ENCODE measurements at regions not wholly inside any gene's neighbourhood (a gene's known extent, or its start where the extent isn't known, plus 50 kb on each side); places are given as distances from the start of the nearest gene placed in this dataset.

GRCh38 chr4:1579901-1580691 lies 104.0 kb downstream of the FAM53A start:
- TF ChIP-seq, protein P1, sequence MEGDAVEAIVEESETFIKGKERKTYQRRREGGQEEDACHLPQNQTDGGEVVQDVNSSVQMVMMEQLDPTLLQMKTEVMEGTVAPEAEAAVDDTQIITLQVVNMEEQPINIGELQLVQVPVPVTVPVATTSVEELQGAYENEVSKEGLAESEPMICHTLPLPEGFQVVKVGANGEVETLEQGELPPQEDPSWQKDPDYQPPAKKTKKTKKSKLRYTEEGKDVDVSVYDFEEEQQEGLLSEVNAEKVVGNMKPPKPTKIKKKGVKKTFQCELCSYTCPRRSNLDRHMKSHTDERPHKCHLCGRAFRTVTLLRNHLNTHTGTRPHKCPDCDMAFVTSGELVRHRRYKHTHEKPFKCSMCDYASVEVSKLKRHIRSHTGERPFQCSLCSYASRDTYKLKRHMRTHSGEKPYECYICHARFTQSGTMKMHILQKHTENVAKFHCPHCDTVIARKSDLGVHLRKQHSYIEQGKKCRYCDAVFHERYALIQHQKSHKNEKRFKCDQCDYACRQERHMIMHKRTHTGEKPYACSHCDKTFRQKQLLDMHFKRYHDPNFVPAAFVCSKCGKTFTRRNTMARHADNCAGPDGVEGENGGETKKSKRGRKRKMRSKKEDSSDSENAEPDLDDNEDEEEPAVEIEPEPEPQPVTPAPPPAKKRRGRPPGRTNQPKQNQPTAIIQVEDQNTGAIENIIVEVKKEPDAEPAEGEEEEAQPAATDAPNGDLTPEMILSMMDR (conservative IDR thresholded peaks at IDR 0.05; ENCODE audit: low read length): no peak
- no peak for TF ChIP-seq EZH2phosphoT487 (IDR thresholded peaks at IDR 0.05; ENCODE audit: borderline replicate concordance, low read depth, low read length)

Measured in OCI-LY7 (cell line).